Mesenchymal stem cell (in vitro differentiated cells and primary cell): ENCODE measurements at regions not wholly inside any gene's neighbourhood (a gene's known extent, or its start where the extent isn't known, plus 50 kb on each side); places are given as distances from the start of the nearest gene placed in this dataset.

Experiments used
- DNase-seq: peaks from one replicate; pipeline ENCODE4 v3.0.0-alpha.2; 2013
- H2AFZ ChIP-seq: one replicate; pipeline ENCODE4 v1.6.1; 2013; ENCODE audit warnings: low read depth, mild to moderate bottlenecking, control low read depth, inconsistent platforms, low read length, moderate library complexity
- H2AK5ac ChIP-seq: 2 replicates; pipeline ENCODE4 v1.6.1; 2013; ENCODE audit warnings: low read length, moderate library complexity, mild to moderate bottlenecking, inconsistent platforms; ENCODE audit not compliant: severe bottlenecking
- H2BK120ac ChIP-seq: one replicate; pipeline ENCODE4 v1.6.1; 2013; ENCODE audit warnings: low read depth, mild to moderate bottlenecking, inconsistent platforms, low read length, moderate library complexity
- H2BK12ac ChIP-seq, 2 experiments: one replicate each; pipeline ENCODE4 v1.6.1; 2013; ENCODE audit warnings: inconsistent platforms in 2 of 2, low read length in 2 of 2, mild to moderate bottlenecking in 2 of 2, moderate library complexity in 2 of 2, control low read depth in 1 of 2
- H2BK15ac ChIP-seq: one replicate; pipeline ENCODE4 v1.6.1; 2013; ENCODE audit warnings: mild to moderate bottlenecking, low read depth, inconsistent platforms; ENCODE audit not compliant: poor library complexity, severe bottlenecking
- H2BK5ac ChIP-seq: 2 replicates; pipeline ENCODE4 v1.6.1; 2013; ENCODE audit warnings: low read depth, mild to moderate bottlenecking, low read length, control low read depth, inconsistent platforms; ENCODE audit not compliant: poor library complexity, severe bottlenecking
- H3K14ac ChIP-seq, 2 experiments: one replicate each; pipeline ENCODE4 v1.6.1; 2013; ENCODE audit warnings: inconsistent platforms in 2 of 2, low read length in 2 of 2, control low read depth in 1 of 2, mild to moderate bottlenecking in 1 of 2, moderate library complexity in 1 of 2
- H3K18ac ChIP-seq, 2 experiments: one replicate each; pipeline ENCODE4 v1.6.1; 2013; ENCODE audit warnings: inconsistent platforms in 2 of 2, low read length in 2 of 2, control low read depth in 1 of 2, low read depth in 1 of 2, mild to moderate bottlenecking in 1 of 2
- H3K23ac ChIP-seq, 2 experiments: one replicate each; pipeline ENCODE4 v1.6.1; 2013; ENCODE audit warnings: inconsistent platforms in 2 of 2, low read length in 2 of 2, mild to moderate bottlenecking in 2 of 2, moderate library complexity in 2 of 2, control low read depth in 1 of 2
- H3K27ac ChIP-seq: 2 replicates; pipeline ENCODE4 v1.5.1; 2013; ENCODE audit warnings: mild to moderate bottlenecking, moderate library complexity, low read length, control low read depth, inconsistent platforms; ENCODE audit not compliant: poor library complexity, severe bottlenecking
- H3K27me3 ChIP-seq, 2 experiments: 2 replicates each; pipeline versions ENCODE4 v1.6.1 to v1.7.0; 2013; ENCODE audit warnings: low read length in 2 of 2, mild to moderate bottlenecking in 2 of 2, moderate library complexity in 2 of 2, control low read depth in 1 of 2, inconsistent platforms in 1 of 2; ENCODE audit not compliant: control insufficient read depth in 1 of 2, insufficient read depth in 1 of 2
- H3K36me3 ChIP-seq, 2 experiments: 2 replicates each; pipeline versions ENCODE4 v1.6.1 to v1.7.0; 2013; ENCODE audit warnings: low read length in 2 of 2, control low read depth in 1 of 2, inconsistent platforms in 1 of 2, low read depth in 1 of 2, mild to moderate bottlenecking in 1 of 2; ENCODE audit not compliant: insufficient read depth in 2 of 2, control insufficient read depth in 1 of 2
- H3K4ac ChIP-seq, 2 experiments: one replicate each; pipeline ENCODE4 v1.6.1; 2013; ENCODE audit warnings: inconsistent platforms in 2 of 2, low read length in 2 of 2, mild to moderate bottlenecking in 2 of 2, moderate library complexity in 2 of 2, control low read depth in 1 of 2, low read depth in 1 of 2
- H3K4me1 ChIP-seq: 2 replicates; pipeline ENCODE4 v1.6.1; 2013; ENCODE audit warnings: low read depth, low read length, control low read depth; ENCODE audit not compliant: control insufficient read depth, insufficient read depth
- H3K4me2 ChIP-seq: 2 replicates; pipeline ENCODE4 v1.6.1; 2013; ENCODE audit warnings: low read length, mild to moderate bottlenecking, inconsistent platforms; ENCODE audit not compliant: poor library complexity, severe bottlenecking
- H3K4me3 ChIP-seq, 2 experiments: 2 replicates each; pipeline versions ENCODE4 v1.5.1 to v1.7.0; 2013; ENCODE audit warnings: low read length in 2 of 2, mild to moderate bottlenecking in 2 of 2, control low read depth in 1 of 2, low read depth in 1 of 2; ENCODE audit not compliant: insufficient read depth in 1 of 2
- H3K79me1 ChIP-seq: replicated peaks from 2 replicates; pipeline ENCODE4 v1.6.1; 2013; ENCODE audit warnings: mild to moderate bottlenecking, control low read depth, low read length, inconsistent platforms; ENCODE audit not compliant: poor library complexity, severe bottlenecking
- H3K9ac ChIP-seq: 2 replicates; pipeline ENCODE4 v1.7.0; 2013; ENCODE audit warnings: mild to moderate bottlenecking, low read length, moderate library complexity
- H3K9me3 ChIP-seq: 2 replicates; pipeline ENCODE4 v1.7.0; 2013; ENCODE audit warnings: mild to moderate bottlenecking, low read length; ENCODE audit not compliant: control insufficient read depth
- H4K8ac ChIP-seq: one replicate; pipeline ENCODE4 v1.6.1; 2013; ENCODE audit warnings: inconsistent platforms, mild to moderate bottlenecking, low read length, moderate library complexity
- H4K91ac ChIP-seq: one replicate; pipeline ENCODE4 v1.6.1; 2013; ENCODE audit warnings: mild to moderate bottlenecking, low read length, inconsistent platforms
- WGBS: methylation state at CpG from one replicate; pipeline ENCODE4 v1.1.7; 2013; ENCODE audit warnings: mixed read lengths; 5-methylcytosine and 5-hydroxymethylcytosine counted together

DNA sequence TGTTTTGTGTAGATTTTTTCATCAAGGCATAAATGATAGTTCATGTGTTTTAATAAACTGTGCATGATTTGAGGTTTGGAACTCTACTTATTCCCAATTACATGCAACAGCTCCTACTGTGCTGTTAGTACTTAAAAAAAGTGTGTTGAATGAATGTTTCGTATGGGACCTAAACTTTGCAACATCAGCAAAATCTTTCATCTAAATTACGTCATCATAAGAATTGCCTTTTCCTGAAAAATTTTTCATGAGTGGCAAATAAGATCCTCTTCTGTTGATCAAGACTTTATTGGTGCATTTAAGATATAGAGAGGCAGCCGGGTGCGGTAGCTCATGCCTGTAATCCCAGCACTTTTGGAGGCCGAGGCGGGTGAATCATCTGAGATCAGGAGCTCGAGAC, 826.1 kb downstream of the SEMA5A start:
- Histone ChIP-seq H3K9ac (no peak overlapping the region), H3K27me3 (no peaks in the 10 kb centered on the region)
- WGBS = 94% methylated on average over 5 of the region's 7 CpGs

DNA sequence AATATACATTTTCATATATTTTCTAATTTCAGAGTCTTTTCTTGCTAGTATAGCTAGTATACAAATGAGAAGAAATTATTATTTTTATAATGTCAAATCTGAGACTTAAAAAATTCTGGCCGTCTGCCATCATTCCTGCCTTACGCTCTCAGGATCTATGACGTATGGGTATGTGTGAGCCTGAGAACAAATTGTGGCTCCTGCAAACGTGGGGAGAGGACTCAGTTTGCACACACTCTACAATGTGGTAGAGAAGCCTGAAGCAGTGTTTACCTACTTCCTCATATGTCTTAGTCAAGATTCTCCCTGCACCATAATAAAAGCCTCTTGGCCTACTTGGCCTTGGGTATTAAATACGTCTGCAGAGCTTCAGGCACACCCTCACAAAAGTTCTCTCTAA, 825.4 kb downstream of the SEMA5A start:
- WGBS = 81% methylated on average over 5 of the region's 5 CpGs

More for the DNA sequence above, 826.1 kb downstream of the SEMA5A start:
- no peak overlapping the region for H4K8ac ChIP-seq
- H2AFZ ChIP-seq = no peak overlapping the region
- no peak overlapping the region for H2BK120ac ChIP-seq
- H3K23ac ChIP-seq = no peak overlapping the region
- no peak for DNase-seq
- no peaks in the 10 kb centered on the region for H3K4me1 ChIP-seq
- no peak overlapping the region for H2AK5ac ChIP-seq
- H3K79me1 ChIP-seq = no peaks in the 10 kb centered on the region
- no peak overlapping the region for H2BK5ac ChIP-seq
- no peak overlapping the region for H3K14ac ChIP-seq
- no peaks in the 10 kb centered on the region for H3K9me3 ChIP-seq
- no peaks in the 10 kb centered on the region for H3K36me3 ChIP-seq
- no peak overlapping the region for H2BK12ac ChIP-seq
- H3K4me2 ChIP-seq = no peak overlapping the region
- no peak overlapping the region for H2BK15ac ChIP-seq
- no peak overlapping the region for H4K91ac ChIP-seq
- H3K27ac ChIP-seq = no peak overlapping the region
- H3K4me3 ChIP-seq = no peak overlapping the region
- H3K4ac ChIP-seq = no peak overlapping the region
- H3K18ac ChIP-seq = no peak overlapping the region

DNA sequence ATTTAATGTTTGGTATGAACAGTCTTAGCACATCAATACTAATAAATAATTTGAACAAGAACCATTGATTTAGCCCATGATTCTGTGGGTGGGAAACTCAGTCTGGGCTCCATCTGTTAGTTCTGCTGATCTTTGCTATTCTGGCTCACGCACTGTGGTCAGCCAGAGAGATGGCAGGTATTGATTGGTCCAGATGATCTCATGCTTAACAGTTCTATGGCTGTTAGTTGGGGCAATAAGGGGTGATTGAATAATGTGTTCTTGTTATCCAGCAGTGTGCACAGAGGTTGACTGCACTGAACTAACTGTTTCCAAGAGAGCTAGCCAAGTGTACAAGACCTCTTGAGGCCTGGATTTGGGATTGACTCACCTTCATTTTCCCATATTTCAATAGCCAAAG, 824.3 kb downstream of the SEMA5A start:
- 67% methylated on average over 1 of the region's 1 CpG for WGBS
- Histone ChIP-seq H2BK15ac (no peak overlapping the region), H3K18ac (no peak overlapping the region)

More for the DNA sequence above, 825.4 kb downstream of the SEMA5A start:
- H3K9ac ChIP-seq = no peak overlapping the region
- H3K23ac ChIP-seq = no peak overlapping the region
- no peak overlapping the region for H2BK5ac ChIP-seq
- H2AFZ ChIP-seq = no peak overlapping the region
- H3K4me3 ChIP-seq = no peak overlapping the region
- H4K91ac ChIP-seq = no peak overlapping the region
- no peak overlapping the region for H3K14ac ChIP-seq
- H2AK5ac ChIP-seq = no peak overlapping the region
- no peak overlapping the region for H2BK15ac ChIP-seq
- H3K79me1 ChIP-seq = no peaks in the 10 kb centered on the region
- no peak overlapping the region for H3K18ac ChIP-seq
- no peak overlapping the region for H3K27ac ChIP-seq
- no peaks in the 10 kb centered on the region for H3K4me1 ChIP-seq
- no peaks in the 10 kb centered on the region for H3K36me3 ChIP-seq
- DNase-seq = no peak
- no peak overlapping the region for H4K8ac ChIP-seq
- no peak overlapping the region for H3K4ac ChIP-seq
- no peak overlapping the region for H3K4me2 ChIP-seq
- no peaks in the 10 kb centered on the region for H3K27me3 ChIP-seq
- H2BK120ac ChIP-seq = no peak overlapping the region
- H2BK12ac ChIP-seq = no peak overlapping the region
- no peaks in the 10 kb centered on the region for H3K9me3 ChIP-seq

DNA sequence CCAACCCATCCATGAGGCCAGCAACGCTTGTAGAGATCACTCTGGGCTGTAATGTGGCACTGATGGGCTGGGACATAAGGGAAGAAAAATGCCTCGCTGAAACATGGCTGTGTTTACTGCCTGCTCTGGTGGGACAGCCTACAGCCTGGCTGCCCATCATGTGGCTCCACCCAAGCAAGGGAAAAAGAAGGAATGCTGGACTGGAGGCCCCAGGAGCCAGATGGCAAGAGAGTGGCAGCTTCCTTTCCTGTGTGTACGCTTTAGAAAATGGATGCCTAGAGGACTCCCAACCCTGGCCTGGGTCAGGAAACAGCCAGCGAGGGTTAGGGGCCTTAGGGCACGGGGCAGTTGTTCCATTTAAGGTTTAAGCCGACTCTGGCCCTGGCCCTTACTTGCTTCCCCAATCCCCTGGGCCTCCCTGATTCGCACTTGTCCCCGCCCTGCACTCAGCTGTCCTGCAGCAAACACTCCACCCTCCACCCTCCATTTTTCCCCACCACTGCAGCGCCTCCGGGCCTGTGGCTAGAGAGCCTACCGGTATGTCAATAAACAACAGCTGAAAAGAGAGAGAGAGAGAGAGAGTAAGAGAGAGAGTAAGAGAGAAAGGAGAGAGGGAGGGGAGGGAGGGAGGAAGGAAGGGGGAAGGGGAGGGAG, 819.4 kb downstream of the SEMA5A start:
- no peak overlapping the region for H2BK120ac ChIP-seq
- H3K4me2 ChIP-seq = no peak overlapping the region
- H2BK15ac ChIP-seq = no peak overlapping the region
- no peaks in the 10 kb centered on the region for H3K4me1 ChIP-seq
- H2BK12ac ChIP-seq = peak overlapping the region; percentile 2 to 3
- H3K27me3 ChIP-seq = no peaks in the 10 kb centered on the region
- peak overlapping the region; percentile 18 for H2AFZ ChIP-seq
- H4K91ac ChIP-seq = peak overlapping the region; percentile 6
- H2AK5ac ChIP-seq = no peak overlapping the region
- no peaks in the 10 kb centered on the region for H3K36me3 ChIP-seq
- no peaks in the 10 kb centered on the region for H3K9me3 ChIP-seq
- no peak overlapping the region for H3K9ac ChIP-seq
- 72% methylated on average over 8 of the region's 11 CpGs for whole genome bisulfite sequencing
- peak; percentile 10 for DNase-seq
- no peak overlapping the region for H3K27ac ChIP-seq
- no peak overlapping the region for H3K14ac ChIP-seq
- no peak overlapping the region for H3K23ac ChIP-seq
- no peak overlapping the region for H3K4me3 ChIP-seq
- H3K18ac ChIP-seq = peak overlapping the region in 1 of 2 experiments; percentile 0
- no peaks in the 10 kb centered on the region for H3K79me1 ChIP-seq
- H4K8ac ChIP-seq = peak overlapping the region; percentile 19
- no peak overlapping the region for H2BK5ac ChIP-seq
- no peak overlapping the region for H3K4ac ChIP-seq

More for the DNA sequence above, 824.3 kb downstream of the SEMA5A start:
- no peak overlapping the region for H3K4me3 ChIP-seq
- H4K8ac ChIP-seq = no peak overlapping the region
- H3K36me3 ChIP-seq = no peaks in the 10 kb centered on the region
- H2BK12ac ChIP-seq = no peak overlapping the region
- no peaks in the 10 kb centered on the region for H3K9me3 ChIP-seq
- H2AK5ac ChIP-seq = no peak overlapping the region
- H2BK5ac ChIP-seq = no peak overlapping the region
- no peak overlapping the region for H3K9ac ChIP-seq
- DNase-seq = no peak
- no peak overlapping the region for H2AFZ ChIP-seq
- H3K27me3 ChIP-seq = no peaks in the 10 kb centered on the region
- no peak overlapping the region for H2BK120ac ChIP-seq
- H3K27ac ChIP-seq = no peak overlapping the region
- no peaks in the 10 kb centered on the region for H3K4me1 ChIP-seq
- no peak overlapping the region for H3K4ac ChIP-seq
- H3K23ac ChIP-seq = no peak overlapping the region
- H3K79me1 ChIP-seq = no peaks in the 10 kb centered on the region
- H4K91ac ChIP-seq = no peak overlapping the region
- no peak overlapping the region for H3K4me2 ChIP-seq
- no peak overlapping the region for H3K14ac ChIP-seq
